OCI-LY7 (cell line): ENCODE measurements at regions not wholly inside any gene's neighbourhood (a gene's known extent, or its start where the extent isn't known, plus 50 kb on each side); places are given as distances from the start of the nearest gene placed in this dataset.

Source experiments
- CTCF ChIP-seq: fragments of 200-600 bp; sonication (generic); conservative IDR thresholded peaks from 2 replicates; pipeline ENCODE4 v1.5.1; 2014; ENCODE audit warnings: mild to moderate bottlenecking, antibody characterized with exemption, low read length, moderate library complexity, mixed read lengths
- EZH2phosphoT487 ChIP-seq: fragments of 200-600 bp; sonication (generic); IDR thresholded peaks from 2 replicates; pipeline ENCODE4 v1.6.1; 2018; ENCODE audit warnings: low read depth, borderline replicate concordance, mild to moderate bottlenecking, mixed run types, antibody characterized with exemption, low read length, moderate library complexity, mixed read lengths

- no peak for TF ChIP-seq CTCF
- no peak for TF ChIP-seq EZH2phosphoT487
Observed at GRCh38 chr22:49229483-49230193, 598.0 kb downstream of the BRD1 start.
